K562 (cell line): ENCODE measurements at regions not wholly inside any gene's neighbourhood (a gene's known extent, or its start where the extent isn't known, plus 50 kb on each side); places are given as distances from the start of the nearest gene placed in this dataset.
A peak's percentile ranks its signal among the peaks of the same experiment; 100 is the strongest.

ENCODE experiments used
- LEF1 ChIP-seq: fragments of 450-650 bp; IDR thresholded peaks from 2 replicates; pipeline ENCODE4 v1.6.1; 2016; ENCODE audit warnings: mild to moderate bottlenecking
- MTA3 ChIP-seq: fragments of 450-650 bp; formaldehyde crosslinking; IDR thresholded peaks from 2 replicates; pipeline ENCODE4 v1.6.1; 2017; ENCODE audit warnings: mild to moderate bottlenecking, borderline replicate concordance
- ZNF134 ChIP-seq: fragments of 250-450 bp; sonication (Bioruptor Pico); conservative IDR thresholded peaks from 2 replicates; pipeline ENCODE4 v1.4.0; 2020
- ZNF239 ChIP-seq: fragments of 250-450 bp; sonication (Bioruptor Pico); IDR thresholded peaks from 2 replicates; pipeline ENCODE4 v1.4.0; 2020; ENCODE audit warnings: mild to moderate bottlenecking
- ZNF57 ChIP-seq: fragments of 450-650 bp; formaldehyde crosslinking; IDR thresholded peaks from 2 replicates; pipeline ENCODE4 v1.4.0; 2020; ENCODE audit warnings: mild to moderate bottlenecking, moderate library complexity
- TF ChIP-seq, protein P1 (sequence below): fragments of 150-350 bp; IDR thresholded peaks from 2 replicates; pipeline ENCODE4 v1.6.1; 2014; ENCODE audit warnings: low read depth, mild to moderate bottlenecking, low read length, borderline replicate concordance
- TF ChIP-seq, protein P2 (sequence below): sonication (generic); formaldehyde crosslinking; IDR thresholded peaks from 2 replicates; pipeline ENCODE4 v1.8.0; 2022; ENCODE audit warnings: mild to moderate bottlenecking, low read depth, missing genetic modification reagents
- TF ChIP-seq, protein P3 (sequence below): fragments of 450-650 bp; IDR thresholded peaks from 2 replicates; pipeline ENCODE4 v1.6.1; 2016; ENCODE audit warnings: low read depth
- TF ChIP-seq, protein P4 (sequence below), 2 experiments: IDR thresholded peaks in 1 of 2; conservative IDR thresholded peaks in 1 of 2; 2 replicates each; pipeline ENCODE4 v1.6.1; 2016; ENCODE audit warnings: low read depth in 2 of 2, mild to moderate bottlenecking in 1 of 2, missing compliant biosample characterization in 1 of 2, missing genetic modification characterization in 1 of 2, moderate library complexity in 1 of 2

DNA sequence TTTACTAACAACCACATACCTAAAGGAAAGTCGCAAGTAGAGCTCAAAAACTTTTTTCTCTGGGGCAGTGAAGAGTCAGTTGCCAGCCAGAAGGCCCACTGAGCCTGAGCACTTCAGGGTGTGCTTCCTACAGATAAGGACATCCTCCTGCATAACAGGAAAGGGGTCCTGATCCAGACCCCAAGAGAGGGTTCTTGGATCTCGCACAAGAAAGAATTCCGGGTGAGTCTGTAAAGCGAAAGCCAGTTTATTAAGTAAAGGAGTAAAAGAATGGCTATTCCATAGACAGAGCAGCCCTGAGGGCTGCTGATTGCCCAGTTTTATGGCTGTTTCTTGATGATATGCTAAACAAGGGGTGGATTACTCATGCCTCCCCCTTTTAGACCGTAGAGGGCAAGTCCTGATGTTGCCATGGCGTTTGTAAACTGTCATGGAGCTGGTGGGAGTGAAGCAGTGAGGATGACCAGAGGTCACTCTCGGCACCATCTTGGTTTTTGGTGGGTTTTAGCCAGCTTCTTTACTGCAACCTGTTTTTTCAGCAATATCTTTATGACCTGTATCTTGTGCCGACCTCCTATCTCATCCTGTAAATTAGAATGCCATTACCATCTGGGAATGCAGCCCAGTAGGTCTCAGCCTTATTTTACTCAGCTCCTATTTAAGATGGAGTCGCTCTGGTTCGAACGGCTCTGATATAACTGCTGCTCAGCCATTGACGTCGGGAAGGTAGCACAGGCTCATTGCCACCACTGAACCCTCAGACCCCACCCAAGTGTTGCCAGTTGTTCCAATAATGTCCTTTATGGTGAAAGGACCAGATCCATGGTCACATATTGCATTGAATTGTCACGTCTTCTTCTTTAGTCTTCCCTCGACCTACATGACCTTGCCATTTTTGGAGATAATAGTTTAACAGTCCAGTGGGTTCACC lies 96.6 kb upstream of the ERRFI1 start (continued):
- TF ChIP-seq, protein P1, sequence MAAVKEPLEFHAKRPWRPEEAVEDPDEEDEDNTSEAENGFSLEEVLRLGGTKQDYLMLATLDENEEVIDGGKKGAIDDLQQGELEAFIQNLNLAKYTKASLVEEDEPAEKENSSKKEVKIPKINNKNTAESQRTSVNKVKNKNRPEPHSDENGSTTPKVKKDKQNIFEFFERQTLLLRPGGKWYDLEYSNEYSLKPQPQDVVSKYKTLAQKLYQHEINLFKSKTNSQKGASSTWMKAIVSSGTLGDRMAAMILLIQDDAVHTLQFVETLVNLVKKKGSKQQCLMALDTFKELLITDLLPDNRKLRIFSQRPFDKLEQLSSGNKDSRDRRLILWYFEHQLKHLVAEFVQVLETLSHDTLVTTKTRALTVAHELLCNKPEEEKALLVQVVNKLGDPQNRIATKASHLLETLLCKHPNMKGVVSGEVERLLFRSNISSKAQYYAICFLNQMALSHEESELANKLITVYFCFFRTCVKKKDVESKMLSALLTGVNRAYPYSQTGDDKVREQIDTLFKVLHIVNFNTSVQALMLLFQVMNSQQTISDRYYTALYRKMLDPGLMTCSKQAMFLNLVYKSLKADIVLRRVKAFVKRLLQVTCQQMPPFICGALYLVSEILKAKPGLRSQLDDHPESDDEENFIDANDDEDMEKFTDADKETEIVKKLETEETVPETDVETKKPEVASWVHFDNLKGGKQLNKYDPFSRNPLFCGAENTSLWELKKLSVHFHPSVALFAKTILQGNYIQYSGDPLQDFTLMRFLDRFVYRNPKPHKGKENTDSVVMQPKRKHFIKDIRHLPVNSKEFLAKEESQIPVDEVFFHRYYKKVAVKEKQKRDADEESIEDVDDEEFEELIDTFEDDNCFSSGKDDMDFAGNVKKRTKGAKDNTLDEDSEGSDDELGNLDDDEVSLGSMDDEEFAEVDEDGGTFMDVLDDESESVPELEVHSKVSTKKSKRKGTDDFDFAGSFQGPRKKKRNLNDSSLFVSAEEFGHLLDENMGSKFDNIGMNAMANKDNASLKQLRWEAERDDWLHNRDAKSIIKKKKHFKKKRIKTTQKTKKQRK, result no peak
- TF ChIP-seq, protein P2, sequence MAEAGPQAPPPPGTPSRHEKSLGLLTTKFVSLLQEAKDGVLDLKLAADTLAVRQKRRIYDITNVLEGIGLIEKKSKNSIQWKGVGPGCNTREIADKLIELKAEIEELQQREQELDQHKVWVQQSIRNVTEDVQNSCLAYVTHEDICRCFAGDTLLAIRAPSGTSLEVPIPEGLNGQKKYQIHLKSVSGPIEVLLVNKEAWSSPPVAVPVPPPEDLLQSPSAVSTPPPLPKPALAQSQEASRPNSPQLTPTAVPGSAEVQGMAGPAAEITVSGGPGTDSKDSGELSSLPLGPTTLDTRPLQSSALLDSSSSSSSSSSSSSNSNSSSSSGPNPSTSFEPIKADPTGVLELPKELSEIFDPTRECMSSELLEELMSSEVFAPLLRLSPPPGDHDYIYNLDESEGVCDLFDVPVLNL (CRISPR knock-in tag), result no peak
- TF ChIP-seq ZNF57 (CRISPR knock-in tag), result peak; percentile 90
- TF ChIP-seq, protein P3, sequence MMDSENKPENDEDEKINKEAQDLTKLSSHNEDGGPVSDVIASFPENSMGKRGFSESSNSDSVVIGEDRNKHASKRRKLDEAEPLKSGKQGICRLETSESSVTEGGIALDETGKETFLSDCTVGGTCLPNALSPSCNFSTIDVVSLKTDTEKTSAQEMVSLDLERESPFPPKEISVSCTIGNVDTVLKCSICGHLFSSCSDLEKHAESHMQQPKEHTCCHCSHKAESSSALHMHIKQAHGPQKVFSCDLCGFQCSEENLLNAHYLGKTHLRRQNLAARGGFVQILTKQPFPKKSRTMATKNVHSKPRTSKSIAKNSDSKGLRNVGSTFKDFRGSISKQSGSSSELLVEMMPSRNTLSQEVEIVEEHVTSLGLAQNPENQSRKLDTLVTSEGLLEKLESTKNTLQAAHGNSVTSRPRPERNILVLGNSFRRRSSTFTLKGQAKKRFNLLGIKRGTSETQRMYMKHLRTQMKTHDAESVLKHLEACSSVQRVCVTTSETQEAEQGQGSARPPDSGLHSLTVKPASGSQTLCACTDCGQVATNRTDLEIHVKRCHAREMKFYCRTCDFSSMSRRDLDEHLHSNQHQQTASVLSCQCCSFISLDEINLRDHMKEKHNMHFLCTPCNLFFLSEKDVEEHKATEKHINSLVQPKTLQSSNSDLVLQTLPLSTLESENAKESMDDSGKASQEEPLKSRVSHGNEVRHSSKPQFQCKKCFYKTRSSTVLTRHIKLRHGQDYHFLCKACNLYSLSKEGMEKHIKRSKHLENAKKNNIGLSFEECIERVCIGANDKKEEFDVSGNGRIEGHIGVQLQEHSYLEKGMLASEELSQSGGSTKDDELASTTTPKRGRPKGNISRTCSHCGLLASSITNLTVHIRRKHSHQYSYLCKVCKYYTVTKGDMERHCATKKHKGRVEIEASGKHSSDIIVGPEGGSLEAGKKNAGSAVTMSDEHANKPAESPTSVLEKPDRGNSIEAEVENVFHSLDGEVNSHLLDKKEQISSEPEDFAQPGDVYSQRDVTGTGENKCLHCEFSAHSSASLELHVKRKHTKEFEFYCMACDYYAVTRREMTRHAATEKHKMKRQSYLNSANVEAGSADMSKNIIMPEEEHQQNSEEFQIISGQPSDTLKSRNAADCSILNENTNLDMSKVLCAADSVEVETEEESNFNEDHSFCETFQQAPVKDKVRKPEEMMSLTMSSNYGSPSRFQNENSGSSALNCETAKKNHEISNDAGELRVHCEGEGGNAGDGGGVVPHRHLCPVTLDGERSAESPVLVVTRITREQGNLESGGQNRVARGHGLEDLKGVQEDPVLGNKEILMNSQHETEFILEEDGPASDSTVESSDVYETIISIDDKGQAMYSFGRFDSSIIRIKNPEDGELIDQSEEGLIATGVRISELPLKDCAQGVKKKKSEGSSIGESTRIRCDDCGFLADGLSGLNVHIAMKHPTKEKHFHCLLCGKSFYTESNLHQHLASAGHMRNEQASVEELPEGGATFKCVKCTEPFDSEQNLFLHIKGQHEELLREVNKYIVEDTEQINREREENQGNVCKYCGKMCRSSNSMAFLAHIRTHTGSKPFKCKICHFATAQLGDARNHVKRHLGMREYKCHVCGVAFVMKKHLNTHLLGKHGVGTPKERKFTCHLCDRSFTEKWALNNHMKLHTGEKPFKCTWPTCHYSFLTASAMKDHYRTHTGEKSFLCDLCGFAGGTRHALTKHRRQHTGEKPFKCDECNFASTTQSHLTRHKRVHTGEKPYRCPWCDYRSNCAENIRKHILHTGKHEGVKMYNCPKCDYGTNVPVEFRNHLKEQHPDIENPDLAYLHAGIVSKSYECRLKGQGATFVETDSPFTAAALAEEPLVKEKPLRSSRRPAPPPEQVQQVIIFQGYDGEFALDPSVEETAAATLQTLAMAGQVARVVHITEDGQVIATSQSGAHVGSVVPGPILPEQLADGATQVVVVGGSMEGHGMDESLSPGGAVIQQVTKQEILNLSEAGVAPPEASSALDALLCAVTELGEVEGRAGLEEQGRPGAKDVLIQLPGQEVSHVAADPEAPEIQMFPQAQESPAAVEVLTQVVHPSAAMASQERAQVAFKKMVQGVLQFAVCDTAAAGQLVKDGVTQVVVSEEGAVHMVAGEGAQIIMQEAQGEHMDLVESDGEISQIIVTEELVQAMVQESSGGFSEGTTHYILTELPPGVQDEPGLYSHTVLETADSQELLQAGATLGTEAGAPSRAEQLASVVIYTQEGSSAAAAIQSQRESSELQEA, result no peak
- peak; percentile 74 for TF ChIP-seq ZNF134 (CRISPR knock-in tag)
- TF ChIP-seq, protein P4, sequence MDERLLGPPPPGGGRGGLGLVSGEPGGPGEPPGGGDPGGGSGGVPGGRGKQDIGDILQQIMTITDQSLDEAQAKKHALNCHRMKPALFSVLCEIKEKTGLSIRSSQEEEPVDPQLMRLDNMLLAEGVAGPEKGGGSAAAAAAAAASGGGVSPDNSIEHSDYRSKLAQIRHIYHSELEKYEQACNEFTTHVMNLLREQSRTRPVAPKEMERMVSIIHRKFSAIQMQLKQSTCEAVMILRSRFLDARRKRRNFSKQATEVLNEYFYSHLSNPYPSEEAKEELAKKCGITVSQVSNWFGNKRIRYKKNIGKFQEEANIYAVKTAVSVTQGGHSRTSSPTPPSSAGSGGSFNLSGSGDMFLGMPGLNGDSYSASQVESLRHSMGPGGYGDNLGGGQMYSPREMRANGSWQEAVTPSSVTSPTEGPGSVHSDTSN (CRISPR knock-in tag; IDR thresholded peaks at IDR 0.05; ENCODE audit: low read depth), result no peak
- TF ChIP-seq, protein P4 (tag; conservative IDR thresholded peaks at IDR 0.05; ENCODE audit: low read depth), result peak; percentile 66
- peak; percentile 79; the same call in 1 of the 2 replicates for TF ChIP-seq LEF1
- peak; percentile 80 for TF ChIP-seq ZNF239 (CRISPR knock-in tag)
- TF ChIP-seq MTA3, result no peak
